BJ (cell line): ENCODE measurements at regions not wholly inside any gene's neighbourhood (a gene's known extent, or its start where the extent isn't known, plus 50 kb on each side); places are given as distances from the start of the nearest gene placed in this dataset.
"Not testable (repeated sequence)": the region's sequence is repeated elsewhere in the genome, so short reads cannot be mapped to it uniquely, and the experiment has no call there.

Source experiments
- CTCF ChIA-PET: fragments of 350-600 bp; formaldehyde crosslinking; extraction: SDS; loops from one replicate; lab custom pipeline; 2021; ENCODE audit warnings: antibody characterized with exemption, inconsistent platforms; lab: Yijun Ruan, JAX
- POLR2A ChIA-PET: fragments of 300-600 bp; sonication (Branson Sonifier 250); formaldehyde crosslinking; extraction: SDS; loops from one replicate; lab custom pipeline; 2021; ENCODE audit warnings: antibody characterized with exemption; lab: Charles Lee
- DNase-seq: peaks from one replicate; pipeline ENCODE4 v3.0.0-alpha.2; 2011; ENCODE audit warnings: low read depth
- H3K27me3 ChIP-seq: 2 replicates; pipeline ENCODE4 v1.6.0; 2011; ENCODE audit warnings: low read length; ENCODE audit not compliant: control insufficient read depth, insufficient read depth
- H3K36me3 ChIP-seq: 2 replicates; pipeline ENCODE4 v1.5.1; 2011; ENCODE audit warnings: low read length; ENCODE audit not compliant: control insufficient read depth, insufficient read depth
- H3K4me3 ChIP-seq: 2 replicates; pipeline ENCODE4 v1.5.1; 2011; ENCODE audit warnings: low read depth, mild to moderate bottlenecking, control low read depth, low read length
- CTCF ChIP-seq: IDR thresholded peaks from 2 replicates; pipeline ENCODE4 v1.5.1; 2011; ENCODE audit warnings: low read depth, mild to moderate bottlenecking, control low read depth, inconsistent platforms, low read length, moderate library complexity; ENCODE audit not compliant: insufficient read depth

- CTCF ChIA-PET, H3K4me3 ChIP-seq, H3K36me3 ChIP-seq, H3K27me3 ChIP-seq, POLR2A ChIA-PET, DNase-seq: not testable (repeated sequence)
Measured at GRCh38 chr3:10109-10996, 186.2 kb upstream of the CHL1 start.

- POLR2A ChIA-PET, result no interaction called here
- Histone ChIP-seq H3K36me3 (no peaks in the 10 kb centered on the region), H3K27me3 (no peaks in the 10 kb centered on the region), H3K4me3 (no peak overlapping the region)
- CTCF ChIA-PET, result no interaction called here
- TF ChIP-seq CTCF, result no peak
- no peak for DNase-seq
Measured at GRCh38 chr3:11734-12133, 184.8 kb upstream of the CHL1 start.

- ChIA-PET CTCF (no interaction called here), POLR2A (no interaction called here)
- Histone ChIP-seq H3K36me3 (no peaks in the 10 kb centered on the region), H3K4me3 (no peak overlapping the region), H3K27me3 (no peaks in the 10 kb centered on the region)
- TF ChIP-seq CTCF, result no peak
- no peak for DNase-seq
Measured at GRCh38 chr3:14652-15051, 181.9 kb upstream of the CHL1 start.

DNA sequence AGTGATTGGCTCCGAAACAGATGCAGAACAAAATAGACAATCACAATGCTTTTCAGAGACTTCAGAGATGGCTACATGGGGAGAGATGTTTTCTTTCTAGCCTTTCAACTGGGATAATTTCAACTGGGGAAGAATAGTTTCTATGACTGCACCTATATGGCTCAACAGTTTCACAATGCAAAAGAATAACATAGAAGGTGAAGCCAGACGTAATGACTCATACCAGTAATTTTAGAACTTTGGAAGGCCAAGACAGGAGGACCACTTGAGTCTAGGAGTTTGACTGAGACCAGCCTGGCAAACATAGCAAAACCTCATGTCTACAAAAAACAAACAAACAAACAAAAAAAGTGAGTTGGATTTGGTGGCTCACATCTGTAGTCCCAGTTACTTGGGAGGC, 180.2 kb upstream of the CHL1 start:
- Histone ChIP-seq H3K36me3 (no peaks in the 10 kb centered on the region), H3K27me3 (no peaks in the 10 kb centered on the region), H3K4me3 (no peak overlapping the region)
- no peak for DNase-seq
- TF ChIP-seq CTCF, result no peak
- POLR2A ChIA-PET, result no interaction called here
- CTCF ChIA-PET, result no interaction called here

DNA sequence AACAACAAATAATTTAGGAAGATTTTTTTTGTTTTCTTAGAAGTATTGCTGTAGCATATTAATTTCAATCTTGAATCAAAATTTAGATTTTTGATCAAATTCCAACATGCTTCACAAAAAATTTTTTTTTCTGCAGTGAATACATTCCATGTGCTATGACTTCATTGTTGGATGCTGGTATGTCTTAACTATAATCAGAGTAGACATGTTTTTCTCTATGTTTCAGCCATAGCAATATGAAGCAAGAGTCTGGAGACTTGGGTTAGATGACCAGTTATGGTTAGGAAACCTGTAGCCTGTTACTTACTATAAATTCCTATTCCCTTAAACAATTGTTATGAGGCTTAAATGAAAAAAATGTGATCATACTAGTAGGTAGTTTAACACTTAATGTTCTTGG, 176.1 kb upstream of the CHL1 start:
- Histone ChIP-seq H3K27me3 (no peaks in the 10 kb centered on the region), H3K4me3 (no peak overlapping the region), H3K36me3 (no peaks in the 10 kb centered on the region)
- DNase-seq, result no peak
- ChIA-PET CTCF (no interaction called here), POLR2A (no interaction called here)
- no peak for TF ChIP-seq CTCF

GRCh38 chr3:24006-24405, 172.6 kb upstream of the CHL1 start:
- ChIA-PET POLR2A (no interaction called here), CTCF (no interaction called here)
- no peak for TF ChIP-seq CTCF
- no peak for DNase-seq
- H3K36me3 ChIP-seq, result no peaks in the 10 kb centered on the region
- H3K4me3 ChIP-seq, result no peak overlapping the region
- H3K27me3 ChIP-seq, result no peaks in the 10 kb centered on the region
